Effector memory CD4-positive, alpha-beta T cell (primary cell): ENCODE measurements at regions not wholly inside any gene's neighbourhood (a gene's known extent, or its start where the extent isn't known, plus 50 kb on each side); places are given as distances from the start of the nearest gene placed in this dataset.

Experiments used
- DNase-seq, 3 donors: peaks; one replicate each; pipeline ENCODE4 v3.0.0-alpha.2; 2020
- H3K27ac ChIP-seq: 2 replicates; pipeline ENCODE4 v1.7.0; 2013; ENCODE audit warnings: mild to moderate bottlenecking, low read length, moderate library complexity; ENCODE audit not compliant: insufficient read depth, poor library complexity, severe bottlenecking
- H3K27me3 ChIP-seq: replicated peaks from 2 replicates; pipeline ENCODE4 v1.7.0; 2013; ENCODE audit warnings: mild to moderate bottlenecking, low read length; ENCODE audit not compliant: insufficient read depth, control insufficient read depth, poor library complexity, severe bottlenecking
- H3K36me3 ChIP-seq: 2 replicates; pipeline ENCODE4 v1.7.0; 2013; ENCODE audit warnings: mild to moderate bottlenecking, low read length, moderate library complexity; ENCODE audit not compliant: control insufficient read depth, insufficient read depth
- H3K4me1 ChIP-seq: 2 replicates; pipeline ENCODE4 v1.7.0; 2013; ENCODE audit warnings: low read length, mild to moderate bottlenecking; ENCODE audit not compliant: control insufficient read depth, insufficient read depth, poor library complexity, severe bottlenecking
- H3K4me3 ChIP-seq: 2 replicates; pipeline ENCODE4 v1.7.0; 2013; ENCODE audit warnings: low read length, low read depth, mild to moderate bottlenecking; ENCODE audit not compliant: insufficient read depth, poor library complexity, severe bottlenecking
- H3K9me3 ChIP-seq: 2 replicates; pipeline ENCODE4 v1.7.0; 2013; ENCODE audit warnings: mild to moderate bottlenecking, low read length, moderate library complexity; ENCODE audit not compliant: control insufficient read depth

DNA sequence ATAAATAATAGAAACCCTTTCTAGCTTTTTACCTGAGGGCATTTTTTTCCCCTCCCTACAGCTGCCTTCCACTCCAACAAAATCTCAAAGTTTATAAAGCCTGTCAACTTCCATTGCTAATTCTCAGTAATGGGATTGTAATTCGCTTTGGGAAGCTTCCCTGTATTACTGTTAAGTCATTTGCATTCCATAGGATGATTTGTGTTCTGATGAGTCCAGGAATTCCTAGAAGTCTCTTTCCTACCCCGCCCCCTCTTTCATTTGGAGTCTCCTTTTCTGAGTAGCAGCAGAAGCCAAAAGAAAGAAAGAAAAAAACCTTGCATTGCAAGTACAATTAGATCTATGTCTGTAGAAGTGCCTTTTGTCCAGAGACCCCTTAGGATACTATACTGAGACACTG is 1033.3 kb downstream of the IGSF11 start:
- no peak for DNase-seq
- Histone ChIP-seq H3K36me3 (no peaks in the 10 kb centered on the region), H3K27me3 (no peaks in the 10 kb centered on the region), H3K9me3 (no peaks in the 10 kb centered on the region), H3K4me1 (peaks cover 4% of the 10 kb centered on the region), H3K4me3 (no peak overlapping the region), H3K27ac (no peak overlapping the region)

DNA sequence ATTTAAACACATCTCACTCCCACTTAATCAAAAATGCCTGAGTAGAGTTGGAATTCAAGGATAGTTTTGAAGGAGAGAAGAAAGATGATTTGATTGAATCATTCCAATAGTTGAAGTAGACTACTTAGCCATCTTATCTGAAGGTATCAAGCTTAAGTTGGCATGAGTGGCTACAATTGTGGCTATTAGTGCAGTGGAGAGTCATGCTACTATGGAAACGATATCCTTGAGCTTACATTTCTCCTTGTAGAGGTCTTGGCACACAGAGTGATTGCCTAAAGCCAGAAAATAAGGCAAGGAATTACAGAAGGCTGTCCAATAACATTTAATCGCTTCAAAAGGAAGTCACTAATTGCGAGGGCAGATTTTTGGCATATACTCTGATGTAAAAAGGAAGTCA is 1022.7 kb downstream of the IGSF11 start:
- Histone ChIP-seq H3K9me3 (no peaks in the 10 kb centered on the region), H3K27ac (no peak overlapping the region), H3K4me3 (no peak overlapping the region), H3K36me3 (no peaks in the 10 kb centered on the region), H3K4me1 (no peaks in the 10 kb centered on the region), H3K27me3 (no peaks in the 10 kb centered on the region)
- no peak for DNase-seq

DNA sequence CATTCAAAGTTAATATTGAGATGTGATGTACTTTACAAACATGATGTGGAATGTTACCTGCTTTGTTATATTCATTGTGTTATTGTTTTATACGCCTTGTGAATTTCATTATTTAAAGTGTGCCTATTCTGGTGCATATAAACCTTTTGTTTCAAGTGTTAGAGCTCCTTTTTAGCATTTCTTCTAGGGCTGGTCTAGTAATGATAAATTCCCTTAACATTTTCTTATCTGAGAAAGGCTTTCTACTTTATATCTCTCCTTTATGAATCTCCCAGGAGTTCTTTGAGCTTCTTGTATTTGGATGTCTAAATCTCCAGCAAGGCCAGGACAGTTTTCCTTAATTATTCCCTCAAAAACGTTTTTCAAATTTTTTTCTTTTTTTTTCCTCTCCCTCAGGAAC is 1005.6 kb downstream of the IGSF11 start:
- DNase-seq: no peak
- no peak overlapping the region for H3K4me3 ChIP-seq
- no peaks in the 10 kb centered on the region for H3K4me1 ChIP-seq
- H3K9me3 ChIP-seq: no peaks in the 10 kb centered on the region
- no peaks in the 10 kb centered on the region for H3K36me3 ChIP-seq
- no peaks in the 10 kb centered on the region for H3K27me3 ChIP-seq
- H3K27ac ChIP-seq: no peak overlapping the region

DNA sequence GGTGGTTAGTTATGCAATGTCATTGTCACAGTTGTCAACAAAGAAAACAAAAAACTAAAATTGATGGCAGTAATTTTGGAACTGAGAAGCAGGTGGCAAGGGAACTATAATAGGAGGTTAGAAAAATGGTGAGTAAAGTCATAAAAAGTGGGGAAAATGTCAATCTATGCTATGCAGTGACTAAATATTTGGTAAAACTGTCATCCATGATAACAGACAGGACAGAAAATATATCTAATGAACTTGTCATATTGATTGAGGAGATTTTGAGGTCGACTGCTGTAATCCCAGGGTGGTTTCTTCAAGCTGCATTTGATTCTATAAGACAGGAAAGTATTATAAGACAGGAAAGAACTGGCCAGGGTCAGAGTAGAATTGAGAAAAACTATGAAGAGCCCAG is 998.4 kb downstream of the IGSF11 start:
- DNase-seq: no peak
- Histone ChIP-seq H3K27me3 (no peaks in the 10 kb centered on the region), H3K4me3 (no peak overlapping the region), H3K36me3 (no peaks in the 10 kb centered on the region), H3K9me3 (no peaks in the 10 kb centered on the region), H3K27ac (no peak overlapping the region), H3K4me1 (no peaks in the 10 kb centered on the region)

DNA sequence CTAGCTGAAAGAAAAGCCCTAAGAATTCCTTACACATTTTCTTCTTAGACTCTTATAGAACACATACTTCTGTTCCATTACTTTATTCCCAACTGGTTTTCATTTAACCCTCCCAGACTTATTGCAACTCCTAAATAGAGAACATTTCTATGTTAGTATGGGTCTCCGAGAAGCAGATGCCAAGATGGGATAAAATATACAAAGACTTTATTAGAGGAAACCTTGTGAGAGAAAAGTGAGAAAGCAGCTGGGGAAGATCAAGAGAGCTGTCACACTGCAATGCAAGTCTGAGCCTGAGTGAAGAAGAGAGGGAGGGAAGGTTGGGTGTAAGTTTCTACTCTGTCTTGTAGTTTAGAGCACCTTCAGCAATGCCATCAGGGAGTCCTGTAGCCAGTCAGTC is 979.3 kb downstream of the IGSF11 start:
- Histone ChIP-seq H3K4me3 (no peak overlapping the region), H3K27ac (no peak overlapping the region), H3K4me1 (no peaks in the 10 kb centered on the region), H3K36me3 (no peaks in the 10 kb centered on the region), H3K9me3 (no peaks in the 10 kb centered on the region), H3K27me3 (no peaks in the 10 kb centered on the region)
- no peak for DNase-seq

DNA sequence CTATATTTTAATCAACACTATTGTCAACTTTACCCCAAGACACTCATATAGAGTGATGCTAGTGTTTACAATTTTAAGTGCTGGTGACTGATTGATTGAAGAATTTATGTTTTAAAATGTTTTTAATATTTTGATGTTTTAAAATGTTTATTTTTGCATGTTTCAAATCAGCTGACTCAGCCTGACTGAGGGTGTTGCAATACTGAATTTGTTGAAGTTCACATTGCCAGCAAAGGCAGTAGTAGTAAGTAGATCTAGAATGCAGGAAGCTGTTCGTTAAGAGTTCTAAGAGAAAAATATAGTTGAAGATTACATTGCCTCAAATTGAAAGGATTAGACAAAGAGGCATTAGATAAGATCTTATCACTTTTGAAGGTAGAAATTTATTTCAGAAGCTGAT is 977.6 kb downstream of the IGSF11 start:
- Histone ChIP-seq H3K4me1 (no peaks in the 10 kb centered on the region), H3K27me3 (no peaks in the 10 kb centered on the region), H3K9me3 (no peaks in the 10 kb centered on the region), H3K27ac (no peak overlapping the region), H3K4me3 (no peak overlapping the region), H3K36me3 (no peaks in the 10 kb centered on the region)
- DNase-seq: no peak

DNA sequence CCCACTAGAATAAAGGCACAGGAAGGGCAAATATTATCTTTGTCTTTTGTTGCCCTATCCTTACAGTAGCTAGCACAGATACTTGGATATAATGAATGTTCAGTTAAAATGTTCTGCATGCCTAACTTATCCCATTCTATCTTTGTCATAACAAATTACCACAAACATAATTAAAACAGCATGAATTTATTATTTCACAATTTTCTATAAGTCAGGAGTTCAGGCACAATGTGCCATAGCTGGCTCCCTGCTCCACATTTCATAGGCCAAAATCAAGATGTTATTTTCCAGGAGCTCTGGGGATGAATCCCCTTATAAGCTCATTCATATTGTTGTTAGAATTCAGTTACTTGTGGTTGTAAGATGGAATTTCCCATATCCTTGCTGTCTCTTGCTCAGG is 975.5 kb downstream of the IGSF11 start:
- no peaks in the 10 kb centered on the region for H3K4me1 ChIP-seq
- H3K4me3 ChIP-seq: no peak overlapping the region
- no peaks in the 10 kb centered on the region for H3K9me3 ChIP-seq
- H3K36me3 ChIP-seq: no peaks in the 10 kb centered on the region
- no peak overlapping the region for H3K27ac ChIP-seq
- H3K27me3 ChIP-seq: no peaks in the 10 kb centered on the region
- DNase-seq: no peak

DNA sequence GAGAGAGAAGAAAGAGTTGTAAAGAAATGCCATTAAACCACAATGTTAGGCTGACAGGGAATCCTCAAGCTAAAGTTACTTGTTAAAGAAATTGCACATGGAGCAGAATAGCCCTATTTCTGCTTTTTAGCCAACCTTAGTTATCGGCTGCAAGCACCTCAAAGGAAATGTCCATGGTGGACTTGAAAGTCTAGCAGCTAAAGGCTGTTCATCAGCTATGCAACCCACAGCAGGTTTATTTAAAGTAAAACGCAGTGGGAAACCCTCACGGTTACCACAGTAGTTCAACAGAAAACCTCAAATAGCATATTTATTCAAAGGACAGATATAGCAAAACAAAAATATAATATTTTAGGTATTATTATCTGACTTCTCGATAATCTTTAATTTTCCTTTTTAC is 967.2 kb downstream of the IGSF11 start:
- no peak for DNase-seq
- Histone ChIP-seq H3K4me1 (no peaks in the 10 kb centered on the region), H3K27ac (no peak overlapping the region), H3K4me3 (no peak overlapping the region), H3K9me3 (no peaks in the 10 kb centered on the region), H3K36me3 (no peaks in the 10 kb centered on the region), H3K27me3 (no peaks in the 10 kb centered on the region)

DNA sequence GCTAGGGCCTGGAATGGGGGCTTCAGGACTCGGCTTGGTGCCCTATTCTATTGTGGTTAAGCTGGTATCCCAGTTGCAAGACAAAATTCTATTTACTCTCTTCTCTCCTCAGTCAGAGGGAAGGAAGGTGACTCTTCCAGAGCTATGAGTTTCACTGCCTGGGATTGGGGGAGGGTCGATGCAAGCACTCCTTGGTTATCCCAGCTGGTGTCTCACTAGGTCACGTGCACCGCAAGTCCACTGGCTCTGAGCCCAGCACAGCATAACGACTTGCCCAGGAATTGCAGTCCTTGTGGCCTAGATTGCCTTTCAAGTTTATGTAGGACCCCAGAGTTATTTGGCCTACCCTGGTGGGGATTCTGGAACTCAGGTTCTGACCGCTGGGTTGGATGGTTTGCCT is 958.8 kb downstream of the IGSF11 start:
- H3K4me1 ChIP-seq: no peaks in the 10 kb centered on the region
- DNase-seq: no peak
- no peaks in the 10 kb centered on the region for H3K9me3 ChIP-seq
- H3K27me3 ChIP-seq: no peaks in the 10 kb centered on the region
- H3K36me3 ChIP-seq: no peaks in the 10 kb centered on the region
- no peak overlapping the region for H3K4me3 ChIP-seq
- H3K27ac ChIP-seq: no peak overlapping the region

DNA sequence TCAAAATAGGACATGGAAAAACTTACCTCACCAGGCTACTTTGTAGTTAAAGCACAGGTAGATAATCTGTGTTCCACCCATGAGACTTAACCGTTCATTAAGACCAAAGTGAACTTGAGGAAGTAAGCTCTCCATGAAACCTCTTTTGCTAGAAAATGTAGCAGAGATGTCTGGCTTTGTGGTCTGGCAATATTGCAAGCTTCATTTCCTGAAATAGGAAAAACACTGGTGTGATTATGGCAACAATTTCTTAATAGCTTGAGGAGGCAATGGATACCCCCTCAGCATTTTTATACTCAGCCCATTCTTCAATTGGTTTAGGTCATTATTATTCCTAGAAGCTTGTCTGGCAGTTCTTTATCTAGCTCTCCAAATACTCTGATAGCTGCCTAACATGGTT is 957.3 kb downstream of the IGSF11 start:
- DNase-seq: no peak
- H3K36me3 ChIP-seq: no peaks in the 10 kb centered on the region
- H3K4me3 ChIP-seq: no peak overlapping the region

DNA sequence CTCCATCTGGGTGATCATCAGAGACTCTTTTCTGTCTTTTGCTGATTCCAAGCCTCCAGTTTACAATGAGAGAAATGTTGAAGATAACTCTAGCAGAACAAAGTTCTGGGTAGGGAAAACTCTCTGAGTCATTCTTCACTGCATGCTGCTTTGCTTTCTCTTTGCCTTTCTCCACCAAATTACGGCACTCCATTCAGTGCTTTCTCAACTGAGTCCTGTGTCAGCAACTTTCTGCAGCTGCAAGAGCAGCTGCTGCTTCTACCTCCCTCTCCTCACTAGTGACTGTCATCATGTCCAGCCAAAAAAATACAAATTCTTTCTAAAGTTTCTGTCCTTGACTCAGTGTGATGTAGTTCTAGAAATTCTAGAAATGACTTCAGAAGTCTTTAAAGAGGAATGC is 953.8 kb downstream of the IGSF11 start:
- H3K27ac ChIP-seq: no peak overlapping the region
- no peaks in the 10 kb centered on the region for H3K4me1 ChIP-seq
- H3K9me3 ChIP-seq: no peaks in the 10 kb centered on the region
- no peaks in the 10 kb centered on the region for H3K36me3 ChIP-seq
- H3K4me3 ChIP-seq: no peak overlapping the region
- DNase-seq: no peak
- H3K27me3 ChIP-seq: no peaks in the 10 kb centered on the region

More for the DNA sequence above, 957.3 kb downstream of the IGSF11 start:
- H3K27ac ChIP-seq: no peak overlapping the region
- H3K27me3 ChIP-seq: no peaks in the 10 kb centered on the region
- H3K9me3 ChIP-seq: no peaks in the 10 kb centered on the region
- no peaks in the 10 kb centered on the region for H3K4me1 ChIP-seq
